Motor neuron (in vitro differentiated cells): ENCODE measurements at regions not wholly inside any gene's neighbourhood (a gene's known extent, or its start where the extent isn't known, plus 50 kb on each side); places are given as distances from the start of the nearest gene placed in this dataset.

Experiments
- ATAC-seq, 8 experiments: fragments of 200-7000 bp; cut with Tn5 transposase; replicated peaks in 6 of 8; 2 replicates each; pipeline ENCODE4 v1.8.0; 2021; ENCODE audit warnings: mild to moderate bottlenecking in 8 of 8, moderate library complexity in 8 of 8
- H3K27ac ChIP-seq, 2 donors: fragments of 250-450 bp; sonication (Bioruptor Pico); 2 replicates each; pipeline ENCODE4 v1.9.0; 2021; ENCODE audit warnings: antibody characterized with exemption in 2 of 2, mild to moderate bottlenecking in 2 of 2, moderate library complexity in 1 of 2
- H3K4me1 ChIP-seq, 2 donors: fragments of 250-450 bp; sonication (Bioruptor Pico); replicated peaks in 1 of 2; 2 replicates each; pipeline ENCODE4 v1.6.1; 2021; ENCODE audit warnings: antibody characterized with exemption in 2 of 2, mild to moderate bottlenecking in 2 of 2, moderate library complexity in 1 of 2
- H3K4me3 ChIP-seq, 5 donors: fragments of 250-450 bp; sonication (Bioruptor Pico); 2 replicates each; pipeline ENCODE4 v1.9.0; 2021; ENCODE audit warnings: antibody characterized with exemption in 5 of 5, mild to moderate bottlenecking in 5 of 5, moderate library complexity in 4 of 5
- WGBS, 10 experiments: fragments of 450-650 bp; shearing (Covaris generic); methylation state at CpG; one replicate each; pipeline ENCODE4 v1.0.0; 2022; 5-methylcytosine and 5-hydroxymethylcytosine counted together
- in situ Hi-C, 9 experiments: fragments of 400-800 bp; cut with MboI; loops; one replicate each; pipeline ENCODE4 v1.15.0; 2021; ENCODE audit warnings: low sequenced_read_pairs in 9 of 9, low pct_unique_long_range_greater_than_20kb in 2 of 9; ENCODE audit not compliant: unreplicated experiment in 9 of 9

- ATAC-seq: peak in 5 of 8 experiments; percentile 94 to 97 (median 96)
Observed at GRCh38 chr16:79801646-79802045, 201.1 kb upstream of the MAF start.

GRCh38 chr16:79800016-79800608 lies 199.6 kb upstream of the MAF start:
- Histone ChIP-seq H3K4me3 (no peak overlapping the region), H3K4me1 (peaks cover 7 to 8% of the 10 kb centered on the region in 2 donors), H3K27ac (no peak overlapping the region)
- no peak for ATAC-seq
- WGBS, 10 experiments: 0 to 100% (median 30%) methylated on average over 1 to 3 of the region's 3 CpGs; no CpG with 5 or more reads in 4 of the 10 experiments
- in situ Hi-C loops: no loop called here

More at GRCh38 chr16:79801646-79802045, 201.1 kb upstream of the MAF start:
- H3K27ac ChIP-seq: peak overlapping the region in 1 of 2 donors; percentile 63
- H3K4me1 ChIP-seq: peaks cover 11 to 12% of the 10 kb centered on the region in 2 donors
- no peak overlapping the region for H3K4me3 ChIP-seq
- in situ Hi-C loops: no loop called here
- WGBS, 10 experiments: 0 to 60% (median 28%) methylated on average over 1 to 5 of the region's 5 CpGs; no CpG with 5 or more reads in 1 of the 10 experiments

GRCh38 chr16:79798416-79799053 lies 198.0 kb upstream of the MAF start:
- 10 to 100% (median 95%) methylated on average over 1 to 2 of the region's 2 CpGs; no CpG with 5 or more reads in 3 of the 10 experiments for WGBS, 10 experiments

GRCh38 chr16:79797486-79797885 lies 196.9 kb upstream of the MAF start:
- in situ Hi-C loops: no loop called here
- Histone ChIP-seq H3K4me1 (peaks cover 7 to 8% of the 10 kb centered on the region in 2 donors), H3K27ac (no peak overlapping the region), H3K4me3 (no peak overlapping the region)
- WGBS, 10 experiments: 39 to 100% (median 94%) methylated on average over 1 to 8 of the region's 8 CpGs; no CpG with 5 or more reads in 2 of the 10 experiments
- ATAC-seq: no peak

More at GRCh38 chr16:79798416-79799053, 198.0 kb upstream of the MAF start:
- Histone ChIP-seq H3K4me3 (no peak overlapping the region), H3K4me1 (peaks cover 7 to 8% of the 10 kb centered on the region in 2 donors), H3K27ac (no peak overlapping the region)
- in situ Hi-C loops: no loop called here
- no peak for ATAC-seq

GRCh38 chr16:79795556-79795955 lies 195.0 kb upstream of the MAF start:
- in situ Hi-C loops: no loop called here

GRCh38 chr16:79794941-79795340 lies 194.4 kb upstream of the MAF start:
- WGBS, 10 experiments: 0 to 100% (median 90%) methylated on average over 1 to 8 of the region's 8 CpGs; no CpG with 5 or more reads in 1 of the 10 experiments
- Histone ChIP-seq H3K27ac (no peak overlapping the region), H3K4me3 (no peak overlapping the region), H3K4me1 (no peaks in the 10 kb centered on the region)
- in situ Hi-C loops: no loop called here
- ATAC-seq: no peak

More at GRCh38 chr16:79795556-79795955, 195.0 kb upstream of the MAF start:
- 29 to 100% (median 76%) methylated on average over 1 to 4 of the region's 4 CpGs for WGBS, 10 experiments
- no peak overlapping the region for H3K27ac ChIP-seq
- H3K4me3 ChIP-seq: no peak overlapping the region
- H3K4me1 ChIP-seq: no peaks in the 10 kb centered on the region
- no peak for ATAC-seq

GRCh38 chr16:79792664-79793351 lies 192.3 kb upstream of the MAF start:
- 6 to 95% (median 80%) methylated on average over 2 to 8 of the region's 10 CpGs; no CpG with 5 or more reads in 1 of the 10 experiments for WGBS, 10 experiments
- H3K4me3 ChIP-seq: no peak overlapping the region
- ATAC-seq: no peak
- no peak overlapping the region for H3K27ac ChIP-seq
- in situ Hi-C loops: no loop called here
- no peaks in the 10 kb centered on the region for H3K4me1 ChIP-seq

- in situ Hi-C loops: no loop called here
- no peaks in the 10 kb centered on the region for H3K4me1 ChIP-seq
- WGBS, 10 experiments: 41 to 100% (median 79%) methylated on average over 1 to 6 of the region's 6 CpGs; no CpG with 5 or more reads in 1 of the 10 experiments
- H3K27ac ChIP-seq: no peak overlapping the region
- H3K4me3 ChIP-seq: no peak overlapping the region
- ATAC-seq: no peak
Observed at GRCh38 chr16:79792076-79792475, 191.5 kb upstream of the MAF start.

GRCh38 chr16:79790854-79791253 lies 190.3 kb upstream of the MAF start:
- H3K4me3 ChIP-seq: no peak overlapping the region
- no peak for ATAC-seq
- H3K27ac ChIP-seq: no peak overlapping the region
- no peaks in the 10 kb centered on the region for H3K4me1 ChIP-seq
- 27 to 100% (median 75%) methylated on average over 1 to 6 of the region's 6 CpGs; no CpG with 5 or more reads in 1 of the 10 experiments for WGBS, 10 experiments
- in situ Hi-C loops: no loop called here

GRCh38 chr16:79788949-79789348 lies 188.4 kb upstream of the MAF start:
- H3K4me1 ChIP-seq: no peaks in the 10 kb centered on the region
- H3K4me3 ChIP-seq: no peak overlapping the region
- ATAC-seq: no peak
- 36 to 90% (median 71%) methylated on average over 1 to 5 of the region's 5 CpGs; no CpG with 5 or more reads in 3 of the 10 experiments for WGBS, 10 experiments
- H3K27ac ChIP-seq: no peak overlapping the region
- in situ Hi-C loops: no loop called here

GRCh38 chr16:79786389-79786788 lies 185.9 kb upstream of the MAF start:
- in situ Hi-C loops: no loop called here
- no peaks in the 10 kb centered on the region for H3K4me1 ChIP-seq
- 8 to 100% (median 83%) methylated on average over 1 to 3 of the region's 3 CpGs; no CpG with 5 or more reads in 2 of the 10 experiments for WGBS, 10 experiments

GRCh38 chr16:79784007-79784406 lies 183.5 kb upstream of the MAF start:
- no peak for ATAC-seq
- 44 to 97% (median 72%) methylated on average over 2 to 5 of the region's 5 CpGs; no CpG with 5 or more reads in 4 of the 10 experiments for WGBS, 10 experiments
- Histone ChIP-seq H3K27ac (no peak overlapping the region), H3K4me3 (no peak overlapping the region), H3K4me1 (no peaks in the 10 kb centered on the region)
- in situ Hi-C loops: no loop called here

More at GRCh38 chr16:79786389-79786788, 185.9 kb upstream of the MAF start:
- Histone ChIP-seq H3K4me3 (no peak overlapping the region), H3K27ac (no peak overlapping the region)
- ATAC-seq: no peak

- no peak for ATAC-seq
- H3K4me3 ChIP-seq: no peak overlapping the region
- in situ Hi-C loops: no loop called here
- H3K27ac ChIP-seq: no peak overlapping the region
- no peaks in the 10 kb centered on the region for H3K4me1 ChIP-seq
Observed at GRCh38 chr16:79777679-79778078, 177.1 kb upstream of the MAF start.
